ENCODE measurements at regions not wholly inside any gene's neighbourhood (a gene's known extent, or its start where the extent isn't known, plus 50 kb on each side); places are given as distances from the start of the nearest gene placed in this dataset.

DNA sequence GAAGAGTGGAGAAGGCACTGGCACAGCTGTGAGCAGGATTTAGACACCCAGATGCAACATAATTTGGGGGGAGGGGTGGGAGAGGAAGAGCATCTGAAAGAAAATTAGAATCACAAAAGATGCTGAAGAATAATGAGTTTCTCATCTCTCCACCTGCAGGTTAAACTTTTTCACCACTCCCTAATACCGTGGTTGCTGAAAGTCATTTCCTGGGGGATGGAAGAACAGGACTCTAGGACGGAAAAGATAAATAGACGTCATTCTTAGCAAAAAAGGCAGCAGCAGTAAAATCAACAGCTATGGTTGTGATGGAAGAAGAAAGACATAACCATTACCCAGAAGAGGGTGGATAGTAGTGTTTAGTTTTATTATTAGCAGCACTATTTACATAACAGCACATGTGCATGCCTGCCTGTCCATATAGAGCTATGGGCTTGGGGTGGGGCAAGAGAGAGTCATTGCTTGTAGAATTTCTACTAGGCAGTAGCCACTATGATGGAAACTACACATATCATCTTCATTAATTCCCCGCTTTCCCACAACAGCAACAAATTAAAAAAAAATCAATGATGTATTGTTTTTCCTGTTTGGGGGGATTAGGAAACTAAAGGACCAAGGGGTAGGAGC, 212.2 kb downstream of the TRIB2 start:
- DNase-seq (ENCODE audit: low read depth in 1 of 2, low spot score in 1 of 2): no peak

DNA sequence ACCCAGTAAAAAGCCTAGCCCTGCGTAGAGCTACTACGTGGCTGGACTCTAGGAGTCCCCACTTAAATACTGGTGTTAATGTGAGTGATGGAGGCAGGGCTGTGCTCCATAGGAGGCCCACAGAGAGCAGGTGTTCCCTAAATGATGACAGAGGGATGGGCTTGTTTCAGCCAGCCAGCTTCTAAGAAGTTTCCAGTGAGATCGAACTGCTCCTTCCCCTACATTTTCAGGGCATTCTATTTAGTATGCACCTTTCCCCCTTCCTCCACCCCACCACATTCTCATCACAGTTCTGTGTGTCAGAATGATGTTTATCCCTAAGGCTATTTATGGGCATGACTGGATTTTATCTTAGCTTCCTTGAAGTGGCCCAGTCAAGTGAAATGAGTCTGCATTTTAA, 213.0 kb downstream of the TRIB2 start:
- DNase-seq (ENCODE audit: low read depth in 1 of 2, low spot score in 1 of 2): no peak

DNA sequence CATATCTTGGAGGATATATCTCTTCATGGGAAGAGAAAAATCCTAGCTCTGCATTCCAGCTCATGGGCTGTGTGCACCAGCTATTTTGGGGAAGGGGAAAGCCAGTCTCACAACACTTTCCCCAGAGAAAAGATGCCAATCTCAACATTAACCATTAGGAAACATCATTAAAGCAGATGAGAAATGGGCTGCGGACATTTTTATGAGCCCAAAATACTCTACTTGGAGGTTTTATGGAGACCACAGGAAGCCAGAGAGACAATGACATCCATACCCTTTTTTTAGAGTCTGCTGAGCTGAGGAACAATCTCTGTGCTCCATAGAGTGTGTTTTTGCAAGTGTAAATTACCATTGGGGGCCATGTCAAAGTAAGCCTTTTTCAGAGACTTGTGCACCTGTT, 213.7 kb downstream of the TRIB2 start:
- DNase-seq (ENCODE audit: low read depth in 1 of 2, low spot score in 1 of 2): no peak

DNA sequence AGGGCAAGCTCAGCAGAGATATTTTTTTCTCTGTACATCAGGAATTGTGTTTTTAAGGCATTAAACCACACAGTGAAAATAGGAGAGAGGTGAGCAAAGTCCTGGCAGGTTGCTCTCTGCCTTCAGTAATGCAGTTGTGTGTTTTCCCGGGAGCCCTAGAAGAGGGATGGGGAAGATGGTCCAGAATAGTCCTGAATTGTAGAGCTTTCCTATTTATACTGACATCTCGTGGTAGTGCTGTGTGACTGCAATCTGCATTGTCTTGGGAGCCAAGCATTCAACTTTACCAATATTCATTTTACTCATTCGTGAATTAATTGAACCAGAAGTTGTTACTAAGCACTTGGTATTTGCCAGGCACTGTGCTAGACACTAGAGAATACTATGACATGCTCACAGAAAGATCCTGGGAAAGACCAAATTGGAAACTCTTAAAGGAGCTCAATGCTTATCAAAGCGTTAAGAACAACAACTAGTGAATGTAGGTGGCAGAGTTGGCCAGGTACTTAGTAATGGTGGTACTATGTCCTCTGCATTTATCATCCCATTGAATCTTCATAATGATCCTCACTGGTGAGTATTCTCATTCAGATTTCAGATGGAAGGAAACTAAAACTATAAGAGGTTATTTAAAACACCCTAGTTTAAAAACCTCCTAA, 214.6 kb downstream of the TRIB2 start:
- DNase-seq (ENCODE audit: low read depth in 1 of 2, low spot score in 1 of 2): no peak

DNA sequence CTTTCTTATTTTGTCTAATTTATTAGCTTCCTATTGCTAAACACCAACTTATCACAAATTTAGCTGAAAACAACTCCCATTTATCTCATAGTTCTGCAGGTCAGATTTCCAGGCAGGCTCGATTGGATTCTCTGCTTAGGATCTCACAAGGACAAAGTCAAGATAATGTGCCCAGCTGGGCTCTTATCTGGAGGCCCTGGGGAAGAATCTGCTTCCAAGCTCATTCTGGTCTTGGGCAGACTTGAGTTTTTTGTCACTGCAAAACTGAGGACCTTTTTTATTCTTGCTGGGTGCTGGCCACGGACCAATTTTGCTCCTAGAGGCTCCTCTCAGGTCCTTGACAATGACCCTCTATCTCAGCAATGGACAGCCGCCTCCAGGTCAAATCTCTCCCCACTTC, 215.5 kb downstream of the TRIB2 start:
- DNase-seq (ENCODE audit: low read depth in 1 of 2, low spot score in 1 of 2): no peak

DNA sequence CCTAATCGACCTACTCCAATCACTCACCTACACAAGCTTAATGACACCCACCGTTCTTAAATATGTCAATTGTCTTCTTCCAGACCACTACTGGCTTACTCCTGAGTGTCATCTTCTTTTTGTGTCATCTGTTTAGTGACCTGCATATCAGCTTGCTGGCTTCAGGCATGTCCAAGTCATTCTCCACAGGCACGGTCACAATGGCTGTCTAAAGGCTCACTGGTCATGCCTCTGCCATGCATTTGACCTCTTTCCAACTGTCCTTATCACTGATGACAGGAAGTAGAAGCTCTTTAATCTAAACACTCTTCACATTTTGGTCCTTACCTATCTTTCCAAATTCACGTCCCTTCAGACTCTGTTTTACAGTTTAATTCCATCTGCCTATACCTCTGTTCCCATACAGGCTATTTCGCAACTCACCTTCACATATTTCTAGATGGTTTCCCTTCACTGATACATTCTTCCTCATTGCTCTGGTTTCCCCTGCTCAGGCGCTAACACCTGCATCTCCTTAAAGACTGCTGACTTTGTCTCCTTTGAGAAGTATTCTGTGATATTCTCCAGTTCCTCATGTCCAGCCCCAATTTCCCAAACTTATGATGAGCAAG, 217.5 kb downstream of the TRIB2 start:
- DNase-seq (ENCODE audit: low read depth in 1 of 2, low spot score in 1 of 2): no peak

DNA sequence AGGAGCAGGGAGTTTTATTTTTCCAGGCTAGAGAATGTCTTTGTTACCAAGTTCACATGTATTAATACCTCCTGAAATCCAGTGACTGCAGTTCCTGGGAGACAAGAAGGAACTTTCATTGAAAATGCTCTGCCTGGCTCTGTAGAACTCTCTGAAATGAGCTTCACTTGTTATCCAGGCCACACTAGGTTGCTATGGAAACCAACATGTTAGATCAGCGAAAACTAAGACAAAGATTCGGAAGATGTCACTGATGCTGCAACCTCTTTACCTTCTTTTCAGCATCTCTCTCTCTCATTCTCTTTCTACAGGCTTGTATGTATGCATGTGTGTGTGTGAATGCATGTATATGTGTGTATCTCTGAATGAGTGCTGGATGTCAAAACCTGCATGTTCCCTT, 218.5 kb downstream of the TRIB2 start:
- DNase-seq (ENCODE audit: low read depth in 1 of 2, low spot score in 1 of 2): no peak

DNA sequence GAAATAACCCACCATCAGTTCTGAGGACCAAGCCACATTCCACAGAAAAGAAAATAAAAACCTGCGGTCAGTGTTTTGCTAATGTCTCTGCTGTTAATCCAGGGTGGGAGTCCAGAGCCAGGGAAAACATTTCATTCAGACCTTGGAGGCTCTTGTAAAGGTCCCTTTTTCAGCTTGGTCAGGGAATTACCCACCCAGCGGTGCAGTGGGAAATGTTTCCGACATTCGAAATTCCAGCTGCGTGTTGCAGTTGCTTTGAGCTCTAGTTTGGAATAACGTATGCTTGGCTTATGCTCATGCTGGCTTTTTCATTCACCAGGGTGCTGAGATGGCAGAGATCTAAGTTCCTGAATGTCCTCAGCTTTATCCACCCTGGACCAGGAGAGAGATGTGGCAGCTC, 219.1 kb downstream of the TRIB2 start:
- no peak for DNase-seq (ENCODE audit: low read depth in 1 of 2, low spot score in 1 of 2)

DNA sequence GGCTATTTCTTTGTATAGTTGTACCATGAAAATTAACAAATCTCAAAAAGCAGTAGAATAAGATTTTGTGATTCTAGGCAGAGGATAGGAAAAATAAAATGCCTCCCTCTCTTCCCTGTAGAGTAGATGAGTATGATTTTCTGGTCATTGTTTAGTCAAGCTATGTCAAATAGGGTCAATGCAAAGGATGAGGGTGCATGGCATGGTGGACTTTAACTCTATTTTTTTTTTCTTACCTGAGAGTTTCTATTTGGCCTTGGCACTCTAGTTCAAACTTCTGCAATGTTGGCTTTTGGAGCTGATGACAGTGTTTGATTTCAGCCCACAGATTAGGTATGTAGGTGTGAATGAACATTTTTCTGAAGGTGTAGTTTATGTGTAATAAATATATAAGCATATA, 224.5 kb downstream of the TRIB2 start:
- no peak for DNase-seq (ENCODE audit: low read depth in 1 of 2, low spot score in 1 of 2)

DNA sequence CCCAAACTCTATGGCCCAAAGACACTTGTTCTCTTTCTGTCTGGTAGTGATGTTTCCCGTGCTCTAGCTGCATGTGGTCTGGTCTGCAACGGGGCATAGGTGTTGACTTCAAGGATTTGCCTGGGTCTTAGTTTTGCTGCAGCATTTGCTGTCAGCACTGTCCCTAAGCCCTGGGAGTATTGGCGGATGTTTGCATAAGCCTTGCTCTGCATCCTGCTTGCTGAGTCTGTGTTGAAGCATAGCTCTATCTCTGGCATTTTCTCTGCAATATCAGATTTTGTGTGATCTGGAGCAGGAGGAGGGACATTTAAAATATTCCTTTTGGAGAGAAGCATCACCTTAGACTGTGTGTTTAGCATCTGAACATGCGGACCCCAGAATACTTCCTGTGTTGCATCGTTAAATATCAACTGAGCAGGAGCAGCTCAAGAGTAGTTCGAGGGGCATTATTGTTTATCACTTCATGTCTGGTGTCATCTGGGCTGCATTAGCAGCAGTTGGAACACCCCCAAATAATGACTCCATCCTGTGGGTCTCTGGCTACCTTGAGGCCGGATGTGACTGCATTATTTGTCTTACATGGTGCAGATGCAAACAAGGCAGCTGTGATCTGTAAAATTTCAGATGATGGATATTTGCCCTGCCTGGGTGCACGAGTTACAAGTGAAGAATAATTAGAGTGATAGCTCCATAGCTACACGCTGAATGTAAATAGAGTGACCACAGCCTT, 231.7 kb downstream of the TRIB2 start:
- DNase-seq (ENCODE audit: low read depth in 1 of 2, low spot score in 1 of 2): no peak

DNA sequence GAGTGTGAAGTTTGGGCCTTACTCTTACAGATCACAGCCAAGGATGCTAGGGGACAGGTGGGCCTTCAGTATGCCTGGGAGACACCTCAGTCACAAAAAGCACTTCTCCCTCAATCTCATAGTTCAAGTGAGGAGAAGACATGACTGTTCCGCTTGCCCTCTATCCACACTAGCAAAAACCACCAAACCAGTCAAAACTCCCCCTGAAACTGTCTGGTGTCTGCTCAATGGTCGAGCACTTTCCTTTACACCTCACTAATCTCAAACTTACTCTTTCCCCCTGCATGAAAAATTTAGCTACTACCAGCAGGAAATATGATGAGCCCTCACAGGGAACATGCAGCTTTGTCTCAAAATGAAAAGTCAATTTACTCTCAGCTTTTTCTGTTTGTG, 232.2 kb downstream of the TRIB2 start:
- no peak for DNase-seq (ENCODE audit: low read depth in 1 of 2, low spot score in 1 of 2)

DNA sequence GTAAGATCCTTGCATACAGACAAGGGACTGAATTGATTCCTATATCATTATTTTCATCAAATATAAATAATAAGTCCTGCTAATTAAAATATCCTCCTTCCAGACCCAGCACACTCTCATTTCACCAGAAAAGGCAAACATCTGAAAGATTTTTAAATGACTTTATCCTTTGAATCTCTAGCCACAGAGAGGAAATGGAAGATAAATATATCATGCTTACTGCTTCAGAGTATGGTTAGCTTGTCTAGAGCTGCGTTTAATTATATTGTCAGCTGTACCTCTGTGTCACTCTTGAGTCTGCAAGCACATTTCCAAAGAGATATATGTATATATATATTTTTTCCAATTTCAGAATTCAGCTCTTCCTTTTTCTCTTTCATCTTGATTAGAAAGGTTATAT, 232.7 kb downstream of the TRIB2 start:
- DNase-seq (ENCODE audit: low read depth in 1 of 2, low spot score in 1 of 2): no peak

DNA sequence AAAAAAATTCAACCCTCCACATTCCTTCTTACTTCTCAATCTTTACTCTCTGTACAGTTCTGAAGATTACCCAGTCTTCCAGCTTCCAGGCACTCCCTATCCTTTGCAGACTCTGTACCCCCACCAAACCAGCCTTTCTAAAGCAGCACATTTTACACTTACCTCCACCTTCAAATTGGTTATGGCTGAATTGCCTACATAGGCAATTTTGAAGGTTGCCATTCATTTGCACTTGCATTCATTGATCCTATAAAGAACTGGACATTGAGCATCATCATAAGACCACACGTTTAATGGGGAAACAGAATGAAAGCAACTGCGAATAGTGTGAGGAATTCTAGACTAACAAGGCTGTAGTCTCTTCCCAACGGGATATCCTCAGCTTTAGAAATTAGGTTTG, 233.4 kb downstream of the TRIB2 start:
- DNase-seq (ENCODE audit: low read depth in 1 of 2, low spot score in 1 of 2): no peak

DNA sequence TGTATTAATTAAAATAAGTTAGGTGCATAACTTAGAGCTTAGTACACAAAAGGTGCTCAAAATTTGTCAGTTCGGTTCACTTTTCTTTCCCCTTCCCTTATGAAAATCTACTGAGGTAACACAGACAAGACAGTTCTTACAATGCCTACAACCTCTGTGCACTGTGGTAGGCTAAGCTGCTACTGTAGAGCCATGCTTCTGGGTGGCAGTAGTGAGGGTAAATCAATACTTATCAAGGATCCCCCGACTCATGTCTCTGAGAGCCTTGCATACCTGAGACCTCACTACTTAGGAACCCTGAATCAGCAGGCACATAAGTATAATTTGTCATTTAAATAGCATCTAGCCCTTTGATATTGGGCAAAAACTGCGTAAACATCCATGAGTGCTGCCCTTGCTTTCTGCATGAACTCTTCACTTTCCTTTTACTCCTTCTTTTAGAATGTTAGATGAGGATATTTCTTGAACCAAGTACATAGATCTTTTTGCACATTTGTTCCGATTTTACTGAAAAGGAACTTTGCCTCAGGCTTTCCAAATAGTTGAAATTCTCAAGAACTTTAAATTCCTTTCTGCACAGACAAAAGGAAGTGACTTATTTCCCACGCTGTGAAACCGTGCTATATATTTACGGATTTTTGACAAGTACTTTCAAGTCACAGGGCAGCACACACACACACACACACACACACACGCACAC, 234.4 kb downstream of the TRIB2 start:
- no peak for DNase-seq (ENCODE audit: low read depth in 1 of 2, low spot score in 1 of 2)

DNA sequence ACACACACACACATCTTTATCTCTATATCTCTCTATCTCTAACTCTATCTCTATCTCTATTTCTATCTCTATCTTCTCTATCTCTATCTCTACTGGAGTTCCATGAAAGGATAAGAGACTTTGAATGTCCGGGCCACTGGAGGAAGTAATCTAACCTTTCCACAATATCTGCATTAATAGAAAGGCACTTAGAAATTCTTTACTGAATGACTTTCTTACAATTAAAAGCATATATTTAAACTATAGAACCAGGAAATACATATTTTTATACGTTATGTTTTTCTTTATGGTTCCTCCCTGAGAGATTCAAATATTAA, 234.9 kb downstream of the TRIB2 start:
- no peak for DNase-seq (ENCODE audit: low read depth in 1 of 2, low spot score in 1 of 2)

DNA sequence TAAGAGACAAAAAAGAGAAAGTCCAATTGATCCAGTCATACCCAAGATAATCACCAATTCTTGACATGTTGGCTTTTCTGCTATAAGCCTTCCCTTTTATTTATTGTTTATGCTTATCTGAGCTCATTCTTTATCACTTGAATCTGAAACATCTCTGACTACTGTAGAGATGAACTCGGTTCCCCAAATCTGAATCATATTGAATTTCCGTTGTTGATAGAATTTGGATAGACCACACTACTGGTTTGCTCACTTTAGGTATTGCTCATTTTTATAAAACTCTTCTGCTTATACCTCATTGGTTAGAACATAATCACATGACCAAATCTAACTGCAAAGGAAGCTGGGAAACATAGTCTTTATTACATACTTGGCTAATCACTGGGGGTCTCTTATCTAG, 236.9 kb downstream of the TRIB2 start:
- no peak for DNase-seq (ENCODE audit: low read depth in 1 of 2, low spot score in 1 of 2)

DNA sequence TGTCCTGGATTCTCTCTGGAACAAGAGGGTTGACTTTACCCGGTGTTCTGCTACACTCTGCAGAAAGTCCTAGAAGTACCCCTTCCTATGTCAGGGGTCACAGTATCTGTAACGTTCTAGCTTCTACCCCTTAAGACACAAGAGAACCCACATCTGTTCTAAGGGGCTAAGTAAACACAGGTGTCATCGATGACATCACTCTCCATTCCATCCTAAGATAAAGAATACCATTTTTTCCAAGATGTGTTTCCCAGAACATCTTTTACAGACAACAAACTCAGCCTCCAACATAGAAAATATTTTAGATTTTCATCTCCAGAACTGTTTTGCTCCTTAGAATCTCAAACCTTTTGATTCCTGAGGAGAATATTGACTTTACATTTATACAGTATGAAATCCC, 239.1 kb downstream of the TRIB2 start:
- DNase-seq (ENCODE audit: low read depth in 1 of 2, low spot score in 1 of 2): no peak

DNA sequence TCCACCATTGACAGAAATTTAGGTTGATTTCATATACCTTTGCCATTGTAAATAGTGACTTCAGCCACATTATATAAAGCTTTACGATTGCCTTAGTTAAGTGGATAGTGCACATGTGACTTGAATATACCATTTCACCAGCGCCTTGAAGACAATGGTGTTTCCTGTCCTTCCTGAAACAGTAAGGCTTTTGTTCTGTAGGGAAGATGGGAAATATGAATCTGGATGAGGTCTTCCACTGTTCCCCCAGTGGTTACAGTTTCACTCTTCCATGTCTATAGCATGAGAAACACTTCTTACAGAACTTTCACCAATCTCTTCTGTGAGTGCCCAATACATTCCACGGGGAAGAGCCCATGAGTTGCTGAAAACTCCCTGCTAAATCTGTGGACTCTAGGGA, 240.5 kb downstream of the TRIB2 start:
- no peak for DNase-seq (ENCODE audit: low read depth in 1 of 2, low spot score in 1 of 2)

DNA sequence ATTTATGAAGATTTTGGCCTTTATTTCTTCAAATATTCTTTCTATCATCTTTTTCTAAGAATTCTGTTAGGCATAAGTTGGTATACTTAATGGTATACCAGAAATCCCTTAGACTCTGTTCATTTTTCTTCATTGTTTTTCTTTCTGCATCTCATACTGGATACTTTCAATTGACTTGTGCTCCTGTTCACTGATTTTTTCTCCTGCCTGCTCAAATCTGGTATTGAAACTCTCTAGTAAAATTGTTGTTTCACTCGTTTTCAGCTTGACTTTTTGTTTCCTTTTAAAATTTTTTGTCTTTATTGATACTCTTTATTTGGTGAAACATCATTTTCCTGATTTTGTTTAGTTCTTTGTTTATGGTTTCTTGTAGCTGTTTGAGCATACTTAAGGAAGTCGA, 243.2 kb downstream of the TRIB2 start:
- DNase-seq (ENCODE audit: low read depth in 1 of 2, low spot score in 1 of 2): no peak

DNA sequence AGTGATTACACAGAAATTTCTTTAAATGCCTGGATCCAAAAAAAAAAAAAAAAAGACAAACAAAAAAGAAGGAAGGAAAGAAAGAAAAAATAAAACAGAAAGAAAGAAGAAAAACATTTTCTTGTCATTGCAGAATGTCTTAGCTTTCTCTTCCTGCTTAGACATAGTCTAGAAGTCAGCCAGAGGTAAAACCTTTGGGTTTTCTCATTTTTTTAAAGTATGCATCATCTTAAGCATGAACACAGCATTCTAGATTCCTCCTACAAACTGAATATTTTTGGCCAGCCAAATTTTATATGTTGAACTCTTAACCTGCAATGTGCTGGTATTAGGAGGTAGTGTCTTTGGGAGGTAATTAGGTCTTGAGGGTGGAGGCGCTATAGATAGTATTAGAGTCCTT, 243.9 kb downstream of the TRIB2 start:
- DNase-seq (ENCODE audit: low read depth in 1 of 2, low spot score in 1 of 2): no peak

DNA sequence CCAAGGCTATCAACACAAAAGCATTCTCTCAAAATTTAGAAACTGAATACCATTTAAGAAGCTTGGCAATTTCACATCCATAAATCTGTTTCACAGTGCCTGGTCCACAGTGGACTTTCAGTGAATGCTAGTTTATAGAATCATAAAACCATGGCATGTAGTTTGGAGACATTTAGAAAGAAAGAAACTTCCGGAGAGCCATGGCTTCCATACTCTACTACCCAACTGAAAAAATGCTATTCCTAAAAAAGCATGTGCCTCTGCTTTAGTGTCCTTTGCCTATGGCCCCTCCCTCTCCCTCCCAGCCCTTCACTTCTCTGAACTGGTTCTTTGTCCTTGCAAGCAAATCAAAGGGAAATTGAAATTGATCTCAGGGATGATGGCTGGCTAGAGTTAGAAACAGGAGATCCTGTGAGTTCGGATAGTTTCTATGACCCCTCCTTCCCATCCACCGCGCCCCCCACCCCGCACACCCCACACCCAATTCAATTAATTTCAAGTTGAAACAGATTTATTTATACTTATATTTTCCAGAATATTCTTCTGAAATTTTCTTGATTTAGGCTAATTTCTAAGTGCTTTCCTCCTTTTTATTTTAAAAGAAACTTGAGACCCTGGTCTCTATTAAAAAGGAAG, 248.3 kb downstream of the TRIB2 start:
- DNase-seq (ENCODE audit: low read depth in 1 of 2, low spot score in 1 of 2): no peak

Data from activated CD4-positive, alpha-beta T cell treated with anti-CD3 and anti-CD28 coated beads, Interleukin-2, amount 50 U/mL, for 24 hours (primary cell).